ENCODE measurements at regions not wholly inside any gene's neighbourhood (a gene's known extent, or its start where the extent isn't known, plus 50 kb on each side); places are given as distances from the start of the nearest gene placed in this dataset.

DNA sequence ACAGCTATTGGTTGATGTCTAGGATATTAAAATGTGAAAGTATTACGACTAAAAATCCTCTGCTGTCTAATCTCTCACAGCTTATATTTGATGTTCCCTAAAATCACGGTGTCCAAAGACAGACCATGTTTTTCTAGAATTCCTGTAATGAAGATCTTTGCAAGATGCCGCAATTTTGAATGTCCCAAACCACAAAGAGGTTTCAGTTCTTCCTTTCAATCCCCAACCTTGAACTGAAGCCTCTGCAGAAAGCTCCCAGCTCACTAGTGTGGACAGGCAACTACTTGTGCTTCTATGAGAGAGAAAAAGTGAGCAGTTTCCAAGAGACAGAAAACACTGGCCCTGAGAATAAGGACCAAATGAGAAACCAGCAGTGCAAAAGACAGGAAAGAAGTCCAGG, 370.1 kb downstream of the FOXA2 start:
- no peak for DNase-seq

DNA sequence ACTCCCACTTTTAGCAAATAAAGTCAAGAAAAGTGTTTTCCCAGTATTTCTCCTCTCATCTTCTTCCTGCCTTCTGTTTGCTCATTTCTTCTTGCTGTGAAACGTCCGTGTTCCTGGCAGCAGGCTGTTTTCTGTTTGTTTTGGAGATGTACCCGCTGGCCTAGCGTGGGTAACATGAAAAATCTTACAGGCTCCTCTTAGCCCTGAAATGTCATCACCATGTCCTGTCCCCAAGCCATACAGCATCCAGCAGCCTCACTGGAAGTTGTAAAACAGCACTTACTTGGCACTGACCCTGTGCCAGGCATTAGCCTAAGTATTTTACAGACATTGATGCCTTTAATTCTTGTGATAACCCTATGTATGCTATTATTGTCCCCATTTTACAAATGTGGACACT, 371.1 kb downstream of the FOXA2 start:
- no peak for DNase-seq

DNA sequence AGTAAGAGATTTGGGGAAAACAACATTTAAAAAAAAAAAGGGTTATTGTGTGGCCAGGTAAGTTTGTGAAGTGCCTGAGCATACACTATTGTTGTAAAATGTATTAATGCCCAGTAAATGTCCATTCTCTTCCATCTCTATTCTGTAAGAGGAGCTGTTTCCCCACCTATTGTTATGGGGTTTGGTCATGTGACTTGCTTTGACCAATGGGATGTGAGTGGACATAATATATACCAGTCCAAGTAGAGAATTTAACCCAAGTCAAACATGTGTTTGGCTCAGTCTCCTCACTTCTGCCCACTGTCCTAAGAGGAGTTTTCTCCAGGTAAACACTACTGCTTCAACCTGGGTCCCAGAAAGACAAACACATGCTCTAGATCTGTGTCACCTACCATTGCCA, 377.1 kb downstream of the FOXA2 start:
- DNase-seq = no peak

DNA sequence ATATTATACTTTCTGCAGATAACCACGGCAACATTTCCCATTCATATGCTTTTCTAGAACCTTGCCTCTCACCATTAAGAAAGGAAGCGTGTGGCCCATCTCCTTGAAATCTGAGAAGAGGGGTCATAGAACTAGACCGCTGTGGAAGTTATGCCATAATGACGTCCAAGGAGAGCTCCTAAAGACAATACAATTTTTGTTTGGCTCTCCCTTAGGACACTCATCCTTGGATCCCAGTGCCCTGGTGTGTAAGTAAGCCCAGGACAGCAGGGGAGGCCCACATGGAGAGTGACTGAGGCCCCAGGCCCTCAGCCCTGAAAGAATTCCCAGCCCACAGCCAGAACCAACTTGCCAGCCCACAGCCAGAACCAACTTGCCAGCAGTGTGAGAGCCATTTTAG, 379.6 kb downstream of the FOXA2 start:
- no peak for DNase-seq

DNA sequence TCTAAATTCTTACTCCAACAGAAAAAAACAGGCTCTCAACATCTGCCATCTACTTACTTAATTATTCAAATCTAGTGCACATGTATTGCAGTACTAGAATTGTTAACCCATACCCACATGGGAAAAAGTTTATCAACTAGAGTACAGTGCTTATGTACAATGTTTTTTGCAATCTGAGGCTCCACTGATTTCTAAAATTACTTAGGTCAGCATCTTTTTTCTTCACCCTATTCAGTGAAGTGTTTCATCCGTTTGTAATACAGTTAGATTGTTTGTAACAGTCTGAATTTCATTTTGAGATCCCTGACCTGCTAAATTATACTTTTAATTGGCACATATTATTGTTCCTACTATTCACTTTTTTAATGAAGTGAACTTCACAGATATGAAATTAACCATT, 402.2 kb downstream of the FOXA2 start:
- DNase-seq = no peak

DNA sequence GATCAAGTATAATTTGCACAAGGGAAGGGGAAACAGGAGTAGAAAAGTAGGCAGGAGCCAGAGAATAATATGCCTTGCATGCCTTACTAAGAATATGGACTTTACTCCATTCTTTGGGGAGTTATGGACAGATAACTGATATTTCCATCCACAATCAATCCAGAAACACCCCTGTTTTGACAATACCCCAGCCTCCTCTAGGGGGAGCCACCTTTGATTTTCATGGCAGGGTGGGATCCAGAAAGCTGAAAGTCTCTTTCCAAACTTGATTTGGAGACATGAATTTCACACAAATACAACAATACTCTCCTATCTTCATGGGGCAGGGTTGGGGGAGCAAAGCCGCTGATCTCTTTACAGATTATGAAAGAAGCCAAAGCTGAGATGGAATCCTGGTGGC, 404.1 kb downstream of the FOXA2 start:
- peak; percentile 3 for DNase-seq

DNA sequence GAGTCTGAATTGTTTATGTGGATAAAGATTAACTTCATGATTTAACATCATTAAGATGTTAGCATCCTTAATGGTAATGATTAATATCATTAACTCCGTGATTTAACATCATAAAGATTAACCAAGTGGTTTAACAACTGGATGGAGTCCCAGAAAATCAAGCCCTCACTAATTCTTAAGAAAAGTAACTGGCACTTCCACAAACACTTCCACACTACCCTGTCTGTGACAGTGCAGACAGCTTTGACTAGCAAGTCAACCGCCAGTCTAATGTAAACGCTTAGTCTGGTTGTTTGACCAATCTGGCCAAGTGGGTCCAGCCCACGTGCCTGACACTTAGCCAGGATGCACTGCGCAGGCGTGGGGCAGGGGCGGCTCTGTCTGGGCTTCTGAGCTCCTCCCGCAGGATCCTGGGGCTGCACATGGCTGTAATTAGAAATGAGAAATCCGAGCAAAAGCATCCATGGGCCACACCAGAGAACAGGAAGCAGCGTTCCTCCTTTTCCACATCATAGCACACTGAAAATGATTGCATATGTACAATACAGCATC, 424.2 kb downstream of the FOXA2 start:
- DNase-seq = peak; percentile 50

DNA sequence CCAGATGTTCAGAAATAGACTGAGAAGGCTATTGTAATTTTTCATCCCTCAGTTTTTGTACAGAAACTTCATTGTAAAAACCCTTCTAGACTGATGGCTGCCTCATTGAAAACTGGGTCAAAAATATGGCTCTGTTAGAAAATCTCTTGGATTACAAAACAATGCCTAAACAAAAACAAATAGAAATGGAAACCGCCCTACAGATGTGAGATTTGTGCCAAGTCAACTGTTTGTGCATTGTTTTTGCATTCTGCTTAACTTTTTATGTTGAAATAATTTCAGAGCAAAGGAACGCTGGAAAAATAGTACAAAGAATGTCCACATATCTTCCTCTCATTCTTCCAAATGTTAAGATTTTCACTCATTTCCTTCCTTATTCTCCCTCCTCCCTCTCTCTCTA, 425.1 kb downstream of the FOXA2 start:
- no peak for DNase-seq

DNA sequence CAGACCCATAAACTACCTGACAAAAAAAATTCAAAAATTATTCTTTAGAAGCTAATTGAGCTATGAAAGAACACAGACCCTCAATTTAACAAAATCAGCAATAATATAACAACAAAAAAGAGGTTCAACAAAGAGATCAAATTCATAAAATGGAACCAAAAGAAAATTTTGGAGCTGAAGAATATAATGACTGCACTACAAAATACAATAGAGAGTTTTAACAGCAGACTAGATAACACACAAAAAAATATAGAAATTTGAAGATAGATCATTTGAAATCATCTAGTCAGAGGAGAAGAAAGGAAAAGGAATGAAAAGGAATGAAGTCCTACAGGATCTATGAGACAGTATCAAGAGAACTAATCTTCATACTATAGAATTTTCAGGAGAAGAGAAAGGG, 422.1 kb downstream of the PAX1 start:
- no peak for DNase-seq

DNA sequence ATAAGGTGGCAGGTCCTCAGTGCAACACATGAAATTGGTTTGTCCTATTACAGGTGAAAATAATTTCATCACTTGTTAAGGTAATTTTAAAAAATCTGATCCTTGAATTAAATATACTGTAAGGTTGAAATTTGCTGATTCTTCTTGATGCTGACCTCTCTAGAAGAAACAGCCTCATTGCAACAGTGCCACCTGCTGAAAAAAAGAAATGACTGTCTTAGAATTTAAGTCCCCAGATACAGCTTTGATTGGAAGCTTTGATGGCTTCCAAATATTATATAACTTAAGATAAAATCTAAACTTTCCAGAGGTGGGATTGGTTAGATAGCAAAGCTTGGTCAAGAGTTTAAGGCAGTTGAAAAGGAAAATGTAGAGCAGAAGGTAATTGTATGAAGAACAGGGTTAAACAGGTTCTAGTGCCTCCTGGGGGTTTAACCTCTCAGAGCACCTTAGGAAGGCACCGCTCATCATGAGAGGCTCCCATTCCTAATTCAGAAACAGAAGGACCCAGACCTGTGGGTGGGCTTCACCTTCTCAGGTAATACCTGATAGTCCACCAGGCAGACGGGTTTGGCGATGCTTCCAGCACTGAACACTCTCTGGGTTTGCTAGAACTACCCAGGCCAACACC, 401.0 kb downstream of the PAX1 start:
- DNase-seq = peak; percentile 19

DNA sequence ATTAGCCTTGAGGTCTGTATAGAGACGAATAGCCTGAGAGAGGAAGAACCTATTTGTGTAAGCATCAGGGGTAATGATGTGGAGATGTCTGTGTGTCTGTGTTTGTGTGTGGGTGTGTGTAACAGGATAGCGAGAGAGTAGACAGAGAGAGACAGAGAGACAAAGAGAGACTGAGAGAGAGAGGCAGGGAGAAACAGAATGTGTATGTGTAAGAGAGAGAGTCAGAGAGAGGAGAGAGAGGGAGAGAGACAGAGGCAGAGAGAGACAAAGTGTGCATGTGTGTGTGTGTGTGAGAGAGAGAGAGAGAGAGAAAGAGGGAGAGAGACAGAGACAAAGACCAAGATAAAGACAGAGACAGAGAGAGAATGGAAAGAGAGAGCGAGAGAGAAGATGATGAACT, 396.1 kb downstream of the PAX1 start:
- DNase-seq = no peak

DNA sequence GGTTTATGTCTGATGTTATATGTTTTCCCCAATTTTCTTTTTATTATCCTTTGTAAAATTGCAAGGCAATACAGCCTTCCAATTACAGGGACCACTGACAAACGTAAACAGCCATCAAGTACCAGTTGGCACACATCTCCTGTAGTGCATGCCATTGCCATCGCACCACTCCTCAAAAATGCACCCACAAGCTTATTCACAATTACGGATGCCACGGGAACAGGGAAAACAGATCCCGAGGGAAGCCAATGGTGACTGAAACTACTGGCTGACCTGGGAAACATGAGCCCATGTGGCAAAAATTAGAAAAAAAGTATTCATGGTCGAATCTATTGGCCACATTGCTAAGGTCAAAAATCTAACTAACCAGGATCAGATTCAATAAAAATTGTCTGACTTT, 395.2 kb downstream of the PAX1 start:
- no peak for DNase-seq

DNA sequence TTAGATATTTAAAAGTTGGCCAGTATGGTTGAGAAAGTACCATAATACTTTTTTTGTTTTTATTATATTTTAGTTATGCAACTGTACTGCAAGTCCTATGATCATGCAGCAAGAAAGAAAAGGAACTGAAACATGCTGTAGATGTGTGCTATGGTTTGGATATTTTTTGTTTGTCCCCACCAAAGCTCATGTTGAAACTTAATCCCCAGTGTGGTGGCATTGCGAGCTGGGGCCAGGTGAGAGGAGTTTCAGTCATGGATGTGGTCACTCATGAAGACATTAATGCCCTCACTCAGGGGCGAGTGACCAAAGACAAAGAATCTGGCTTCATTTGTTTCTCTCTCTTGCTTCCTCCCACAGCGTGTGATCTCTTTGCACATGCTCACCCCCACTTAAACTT, 393.9 kb downstream of the PAX1 start:
- DNase-seq = no peak

DNA sequence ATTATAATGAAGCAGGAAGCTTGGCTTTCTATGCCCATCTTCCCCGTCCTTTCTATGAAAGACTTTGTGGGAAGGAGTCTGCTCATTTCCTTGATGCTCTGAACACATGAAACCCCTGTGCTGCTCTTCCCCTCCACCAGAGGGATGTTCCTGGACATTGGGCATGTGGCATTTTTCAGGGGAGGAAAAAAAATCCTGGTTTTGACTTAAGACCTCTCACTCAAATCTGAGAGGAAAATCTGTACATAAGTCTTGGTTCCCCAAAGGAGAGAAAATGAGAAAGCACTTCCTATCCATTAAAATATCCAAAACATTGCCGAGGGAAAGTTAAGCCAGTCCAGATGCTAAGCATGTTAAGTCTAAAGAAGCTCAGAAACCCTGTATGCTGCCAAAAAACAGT, 393.0 kb downstream of the PAX1 start:
- DNase-seq = no peak

DNA sequence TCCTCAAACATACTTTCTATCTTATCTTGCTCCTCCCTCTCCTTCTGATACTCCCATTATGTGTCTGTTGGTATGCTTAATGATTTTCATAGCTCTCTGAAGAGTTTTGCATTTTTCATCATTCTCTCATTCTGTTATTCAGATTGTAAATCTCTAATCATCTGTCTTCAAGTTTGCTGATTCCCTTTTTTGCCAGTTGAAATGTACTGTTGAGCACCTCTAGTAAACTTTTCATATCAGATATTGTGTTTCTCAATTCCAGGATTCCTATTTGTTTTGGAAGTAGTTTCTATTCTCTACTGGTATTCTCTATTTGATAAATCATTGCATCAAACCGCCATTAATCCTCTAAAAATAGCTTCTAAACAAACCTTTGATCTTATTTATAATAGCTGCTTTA, 387.7 kb downstream of the PAX1 start:
- no peak for DNase-seq

DNA sequence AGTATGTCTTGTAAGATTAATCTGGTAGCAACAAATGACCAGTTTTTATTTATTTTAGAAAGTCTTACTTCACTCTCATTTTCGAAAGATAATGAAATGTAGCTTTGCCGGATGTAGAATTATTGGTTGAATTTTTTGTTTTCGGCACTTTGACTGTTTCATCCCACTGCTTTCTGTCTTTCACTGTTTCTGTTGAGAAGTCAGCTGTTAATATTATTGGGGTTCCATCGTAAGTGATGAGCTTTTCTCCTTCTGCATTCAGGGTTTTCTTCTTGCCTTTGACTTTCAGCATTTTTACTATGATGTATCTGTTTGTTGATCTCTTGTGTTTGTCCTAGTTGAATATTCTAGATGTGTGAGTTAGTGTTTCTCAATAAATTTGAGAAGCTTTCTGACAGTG, 383.4 kb downstream of the PAX1 start:
- DNase-seq = no peak

DNA sequence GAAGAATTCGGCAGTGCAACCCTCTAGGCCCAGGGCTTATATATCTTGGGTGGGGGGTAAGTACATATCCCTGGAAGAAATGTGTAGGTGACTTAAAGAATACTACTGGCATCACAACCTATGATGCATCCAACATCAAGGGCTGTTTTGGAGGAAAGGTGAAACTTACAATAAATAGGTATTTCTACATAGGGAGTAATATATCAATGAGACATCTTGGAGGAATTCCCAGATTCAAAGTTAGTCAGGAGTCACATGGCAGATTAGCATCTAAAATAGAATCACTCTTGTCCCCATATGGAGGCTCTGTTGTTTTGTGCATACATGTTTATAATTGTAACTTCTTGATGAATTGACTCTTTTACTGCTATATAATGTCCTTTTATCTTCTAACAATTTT, 375.5 kb downstream of the PAX1 start:
- DNase-seq = no peak

DNA sequence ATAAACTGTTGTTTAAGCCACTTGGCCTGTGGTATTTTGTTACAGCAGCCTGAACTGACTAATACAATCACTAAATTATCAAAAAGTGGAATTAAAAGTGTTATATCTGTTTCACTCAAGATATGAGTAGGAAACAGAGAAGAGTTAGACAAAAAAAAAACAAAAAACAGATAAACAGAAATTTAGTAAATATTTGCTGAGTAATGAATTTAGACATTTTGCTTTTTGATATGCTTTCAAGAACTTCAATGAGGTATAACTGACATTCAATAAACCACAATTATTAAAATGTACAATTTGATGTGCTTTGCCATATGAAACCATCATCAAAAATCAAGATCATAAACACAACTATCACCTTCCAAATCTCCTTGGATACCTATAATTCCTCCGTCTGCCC, 369.2 kb downstream of the PAX1 start:
- DNase-seq = no peak

DNA sequence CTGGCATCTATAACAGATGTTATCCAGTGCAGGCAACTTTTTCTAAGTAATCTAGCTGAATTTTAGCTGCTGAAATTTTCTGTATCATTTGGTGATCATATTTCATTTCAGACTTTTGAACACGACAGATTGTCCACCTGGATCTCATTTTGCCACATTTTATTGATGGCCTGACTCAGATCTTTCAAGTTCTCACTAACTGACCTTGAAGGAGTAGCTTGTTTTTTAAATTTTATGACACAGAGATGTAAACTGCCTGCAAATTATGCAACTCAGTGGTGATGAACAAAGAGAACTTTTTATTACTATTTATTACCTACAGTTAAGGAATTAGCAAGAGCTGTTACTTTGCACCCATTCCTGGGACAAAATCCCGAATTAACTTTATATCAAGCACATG, 366.4 kb downstream of the PAX1 start:
- no peak for DNase-seq

DNA sequence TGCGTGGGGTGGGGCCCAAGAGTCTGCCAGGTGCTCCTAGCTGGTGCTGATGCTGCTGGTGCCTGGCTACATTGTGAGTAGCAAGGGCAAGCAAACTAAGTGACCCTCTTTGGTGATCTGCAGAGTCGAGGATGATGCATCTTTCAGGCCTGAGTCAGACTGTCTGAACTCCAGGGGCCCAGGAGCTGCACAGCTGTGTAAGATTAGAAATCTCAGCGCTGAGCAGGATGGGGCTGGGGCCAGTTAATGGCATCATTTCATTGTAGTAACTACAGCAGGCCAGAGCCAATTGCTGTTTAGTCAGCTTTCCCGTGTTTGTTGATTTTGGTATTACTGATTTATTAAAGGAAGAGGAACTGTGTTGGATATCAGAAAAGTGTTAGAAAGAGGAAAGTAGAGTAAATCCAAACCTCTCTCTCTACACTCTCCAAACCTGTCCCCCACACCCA, 365.2 kb downstream of the PAX1 start:
- DNase-seq = no peak

DNA sequence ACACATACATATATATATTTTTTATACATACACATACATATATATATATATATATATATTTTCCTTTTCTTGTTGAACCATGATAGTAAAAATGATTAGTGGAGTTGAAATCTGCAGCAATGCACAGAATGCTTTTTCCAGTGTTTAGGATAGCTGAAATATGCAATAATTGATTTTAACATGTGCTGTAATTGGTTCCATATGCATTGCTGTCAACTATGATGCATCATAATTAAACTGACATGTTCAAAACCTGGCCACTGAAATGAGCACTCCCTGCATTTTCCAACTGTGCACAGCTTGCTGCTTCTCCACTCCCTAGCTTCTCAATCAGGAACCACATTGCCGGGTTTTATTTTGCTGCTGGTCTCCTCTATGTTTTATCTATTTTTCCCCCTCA, 358.3 kb downstream of the PAX1 start:
- DNase-seq = no peak

DNA sequence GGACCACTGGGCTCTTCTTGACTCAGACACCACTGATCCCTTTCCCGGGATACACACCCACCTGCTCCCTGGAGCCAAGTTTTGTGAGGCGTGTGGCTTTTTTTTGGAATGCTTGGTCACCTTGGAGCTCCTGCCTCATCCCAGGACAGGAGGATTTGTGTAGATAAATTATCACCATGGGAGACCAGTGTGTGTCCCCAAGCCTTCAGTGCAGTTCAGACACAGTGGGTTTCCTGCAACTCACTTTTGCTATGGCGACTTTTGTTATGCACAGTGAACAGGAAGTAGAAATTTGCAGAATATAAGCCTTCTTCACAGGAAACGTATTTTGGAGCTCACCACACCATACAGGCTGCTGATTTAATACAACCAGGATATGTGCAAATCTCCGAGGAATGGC, 357.4 kb downstream of the PAX1 start:
- DNase-seq = no peak

DNA sequence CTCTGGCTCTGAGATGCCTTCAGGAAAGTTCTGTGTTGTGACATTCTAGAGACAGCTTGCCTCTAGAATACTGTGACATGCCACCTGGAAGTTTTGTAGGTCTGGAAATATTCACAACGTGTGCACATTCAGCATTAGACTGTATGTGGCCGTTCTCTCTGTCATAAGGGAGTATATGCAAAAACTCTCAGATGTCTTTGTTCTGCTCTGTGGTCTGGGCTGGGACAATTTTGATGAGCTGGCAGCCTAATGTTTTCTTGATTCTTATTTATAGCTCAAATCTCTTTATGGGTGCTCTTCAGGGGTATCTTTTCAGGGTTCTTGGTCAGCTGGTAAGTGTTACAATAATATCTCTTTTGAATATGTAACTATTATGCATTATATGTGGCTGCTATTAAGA, 355.1 kb downstream of the PAX1 start:
- no peak for DNase-seq

DNA sequence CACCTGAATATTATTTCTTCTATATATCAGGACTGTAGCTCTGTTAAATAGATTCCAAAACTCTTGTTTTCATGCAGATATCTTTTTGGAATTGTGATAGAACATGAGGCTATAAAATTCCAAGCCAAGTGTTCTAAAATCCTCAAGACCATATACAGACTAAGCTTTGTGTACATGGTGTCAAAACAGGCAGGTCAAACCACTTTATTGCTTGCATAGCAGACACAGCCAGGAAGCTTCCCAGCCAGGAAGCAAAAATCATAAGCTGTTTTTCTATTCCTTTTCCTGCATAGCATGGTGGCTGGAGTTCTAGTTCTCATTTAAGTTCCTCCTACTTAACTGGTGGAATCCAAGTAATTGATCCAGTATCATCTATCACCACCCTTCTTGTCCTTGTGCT, 353.3 kb downstream of the PAX1 start:
- DNase-seq = no peak

DNA sequence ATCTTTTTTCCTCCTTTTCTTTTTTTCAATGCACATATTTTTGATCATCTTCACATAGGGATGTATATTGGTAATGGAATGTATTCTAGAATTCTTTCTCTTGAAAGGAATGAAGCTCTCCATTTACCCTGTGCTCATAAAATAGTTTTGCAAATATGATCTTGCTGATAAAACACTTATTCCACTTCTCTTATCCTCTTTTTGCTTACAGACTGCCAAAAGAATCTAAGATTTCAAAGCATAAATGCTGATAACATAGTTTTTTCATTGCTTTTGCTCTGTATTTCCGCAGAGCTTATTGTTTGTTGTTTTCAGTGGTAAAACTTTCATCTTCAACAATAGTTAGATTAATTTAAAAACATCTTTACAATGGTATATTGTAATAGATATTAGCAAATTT, 350.5 kb downstream of the PAX1 start:
- no peak for DNase-seq
